ENCODE measurements at regions not wholly inside any gene's neighbourhood (a gene's known extent, or its start where the extent isn't known, plus 50 kb on each side); places are given as distances from the start of the nearest gene placed in this dataset.

DNA sequence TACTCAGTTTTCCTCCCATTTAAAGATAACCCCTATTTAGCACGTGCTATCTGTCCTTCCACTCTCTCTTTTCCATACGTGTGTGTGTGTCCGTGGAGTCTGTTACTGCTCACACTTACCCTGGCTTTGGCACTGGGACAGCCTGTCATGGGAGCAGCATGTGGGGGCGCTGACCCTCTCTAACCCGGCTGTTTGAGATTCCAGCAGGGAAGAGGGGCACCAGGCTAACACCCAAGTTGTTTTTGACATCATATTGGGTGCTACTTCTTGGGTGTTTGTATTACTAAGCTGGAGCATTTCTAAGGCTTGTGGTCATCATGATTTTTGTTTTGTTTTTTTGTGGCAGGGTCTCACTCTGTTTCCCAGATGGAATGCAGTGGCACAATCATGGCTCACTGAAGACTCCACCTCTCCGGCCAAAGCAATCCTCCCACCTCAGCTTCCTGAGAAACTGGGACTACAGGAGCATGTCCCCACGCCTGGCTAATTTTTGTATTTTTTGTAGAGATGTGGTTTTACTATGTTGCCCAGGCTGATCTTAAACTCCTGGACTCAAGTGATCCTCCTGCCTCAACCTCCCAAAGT, 56.9 kb upstream of the SIMC1 start:
- DNase-seq: no peak

- no peak for DNase-seq
Measured at GRCh38 chr5:176183321-176184074, 54.7 kb upstream of the SIMC1 start.

- no peak for DNase-seq
Measured at GRCh38 chr5:176184608-176185132, 53.6 kb upstream of the SIMC1 start.

GRCh38 chr5:176185133-176185733, 53.0 kb upstream of the SIMC1 start:
- no peak for DNase-seq

- no peak for DNase-seq
Measured at GRCh38 chr5:176186107-176186506, 52.1 kb upstream of the SIMC1 start.

- no peak for DNase-seq
Measured at GRCh38 chr5:176187276-176188062, 50.8 kb upstream of the SIMC1 start.

- no peak for DNase-seq
Measured at GRCh38 chr5:176188085-176188484, 50.1 kb upstream of the SIMC1 start.
